HG02623 (cell line): ENCODE measurements at regions not wholly inside any gene's neighbourhood (a gene's known extent, or its start where the extent isn't known, plus 50 kb on each side); places are given as distances from the start of the nearest gene placed in this dataset.
"Not testable (repeated sequence)": the region's sequence is repeated elsewhere in the genome, so short reads cannot be mapped to it uniquely, and the experiment has no call there.

Experiments
- ATAC-seq: cut with Tn5 transposase; IDR thresholded peaks from one replicate; pipeline ENCODE4 v1.9.1; 2021; ENCODE audit warnings: moderate library complexity; ENCODE audit not compliant: unreplicated experiment

GRCh38 chr20:17873410-17874270 lies 95.0 kb downstream of the SNX5 start:
- no peak for ATAC-seq

GRCh38 chr20:17872959-17873358 lies 95.6 kb downstream of the SNX5 start:
- ATAC-seq, result no peak

- no peak for ATAC-seq
Observed at GRCh38 chr20:17872434-17872833, 96.2 kb downstream of the SNX5 start.

- ATAC-seq, result no peak
Observed at GRCh38 chr20:17871886-17872285, 96.7 kb downstream of the SNX5 start.

- ATAC-seq, result no peak
Observed at GRCh38 chr20:17871181-17871580, 97.4 kb downstream of the SNX5 start.

- no peak for ATAC-seq
Observed at GRCh38 chr20:17870086-17870740, 98.4 kb downstream of the SNX5 start.

- no peak for ATAC-seq
Observed at GRCh38 chr20:17869295-17869994, 99.1 kb downstream of the SNX5 start.

GRCh38 chr20:17868700-17869231 lies 99.8 kb downstream of the SNX5 start:
- no peak for ATAC-seq

- no peak for ATAC-seq
Observed at GRCh38 chr20:17868151-17868550, 100.4 kb downstream of the SNX5 start.

- ATAC-seq, result no peak
Observed at GRCh38 chr20:17867131-17867925, 101.3 kb downstream of the SNX5 start.

GRCh38 chr20:17866234-17867001 lies 102.2 kb downstream of the SNX5 start:
- ATAC-seq, result no peak

- no peak for ATAC-seq
Observed at GRCh38 chr20:17863577-17864292, 104.9 kb downstream of the SNX5 start.

GRCh38 chr20:17863209-17863576 lies 105.4 kb downstream of the SNX5 start:
- no peak for ATAC-seq

- no peak for ATAC-seq
Observed at GRCh38 chr20:17862171-17862570, 106.4 kb downstream of the SNX5 start.

GRCh38 chr20:17861620-17862019 lies 107.0 kb downstream of the SNX5 start:
- not testable (repeated sequence) for ATAC-seq

GRCh38 chr20:17860301-17861197 lies 108.0 kb downstream of the SNX5 start:
- no peak for ATAC-seq

- no peak for ATAC-seq
Observed at GRCh38 chr20:17859616-17860232, 108.9 kb downstream of the SNX5 start.
